Body of pancreas (tissue), 4 donors: ENCODE measurements at regions not wholly inside any gene's neighbourhood (a gene's known extent, or its start where the extent isn't known, plus 50 kb on each side); places are given as distances from the start of the nearest gene placed in this dataset.

ENCODE experiments used
- ATAC-seq: fragments of 150-250 bp; one replicate; pipeline ENCODE4 v1.9.1; 2016
- DNase-seq, 4 donors: peaks; one replicate each; pipeline ENCODE4 v3.0.0-alpha.2; 2019
- H3K27ac ChIP-seq, 4 donors: fragments of 200-600 bp; sonication (generic); 1 replicate in 3 of 4; 2 replicates in 1 of 4; pipeline versions ENCODE4 v1.5.1 to v1.6.1; 2016 to 2019; ENCODE audit warnings: mild to moderate bottlenecking in 1 of 4, mixed read lengths in 1 of 4, moderate library complexity in 1 of 4
- H3K27me3 ChIP-seq, 2 donors: fragments of 200-600 bp; sonication (generic); one replicate each; pipeline ENCODE4 v1.6.0; 2016; ENCODE audit warnings: mild to moderate bottlenecking in 1 of 2
- H3K36me3 ChIP-seq, 2 donors: fragments of 200-600 bp; sonication (generic); replicated peaks in 1 of 2; 2 replicates each; pipeline ENCODE4 v1.5.1; 2016; ENCODE audit warnings: low read depth in 2 of 2; ENCODE audit not compliant: insufficient read depth in 1 of 2
- H3K4me1 ChIP-seq: fragments of 200-600 bp; sonication (generic); one replicate; pipeline ENCODE4 v1.6.0; 2016
- H3K4me3 ChIP-seq, 2 donors: fragments of 200-600 bp; sonication (generic); 1 replicate in 1 of 2; 2 replicates in 1 of 2; pipeline ENCODE4 v1.5.1; 2016 to 2019
- H3K9me3 ChIP-seq, 3 donors: fragments of 200-600 bp; sonication (generic); 1 replicate in 2 of 3; 2 replicates in 1 of 3; pipeline ENCODE4 v1.5.1; 2016
- CTCF ChIP-seq, 7 experiments: fragments of 450-650 bp in 4 of 7; fragments of 200-600 bp in 3 of 7; sonication (generic) in 3 of 7; IDR thresholded peaks; one replicate each; pipeline ENCODE4 v1.5.1; 2016 to 2019; ENCODE audit warnings: antibody characterized with exemption in 7 of 7
- POLR2A ChIP-seq, 3 donors: fragments of 450-650 bp; IDR thresholded peaks; one replicate each; pipeline ENCODE4 v1.6.1; 2016; ENCODE audit warnings: antibody characterized with exemption in 3 of 3, mild to moderate bottlenecking in 2 of 3
- WGBS, 2 donors: methylation state at CpG; one replicate each; pipeline ENCODE4 v1.1.5; 2017; 5-methylcytosine and 5-hydroxymethylcytosine counted together
- intact Hi-C: fragments of 100-400 bp; cut with DNase I; formaldehyde crosslinking; loops from one replicate; pipeline ENCODE4 v1.15.1; 2023

- ATAC-seq = no peak
- intact Hi-C loops = no loop called here
- H3K36me3 ChIP-seq = no peaks in the 10 kb centered on the region
- no peaks in the 10 kb centered on the region for H3K4me1 ChIP-seq
- no peaks in the 10 kb centered on the region for H3K9me3 ChIP-seq
- no peak overlapping the region for H3K27ac ChIP-seq
- TF ChIP-seq CTCF (IDR thresholded peaks at IDR 0.05) = no peak
- TF ChIP-seq POLR2A (IDR thresholded peaks at IDR 0.05) = no peak
- H3K27me3 ChIP-seq = no peaks in the 10 kb centered on the region
- no peak overlapping the region for H3K4me3 ChIP-seq
- DNase-seq = no peak
- WGBS, 2 donors = 22 to 41% methylated on average over 2 of the region's 2 CpGs
These were observed 925.9 kb downstream of the IGSF11 start for GRCh38 chr3:118108769-118109168.

- 73 to 78% methylated on average over 6 of the region's 6 CpGs for WGBS, 2 donors
- Histone ChIP-seq H3K4me1 (no peaks in the 10 kb centered on the region), H3K9me3 (no peaks in the 10 kb centered on the region), H3K27ac (no peak overlapping the region), H3K4me3 (no peak overlapping the region), H3K36me3 (no peaks in the 10 kb centered on the region), H3K27me3 (no peaks in the 10 kb centered on the region)
- intact Hi-C loops = no loop called here
- DNase-seq (no peak), ATAC-seq (no peak)
- no peak for TF ChIP-seq POLR2A (IDR thresholded peaks at IDR 0.05)
These were observed 924.4 kb downstream of the IGSF11 start for GRCh38 chr3:118110211-118110610.

- TF ChIP-seq CTCF (IDR thresholded peaks at IDR 0.05) (no peak), POLR2A (IDR thresholded peaks at IDR 0.05) (no peak)
- Histone ChIP-seq H3K4me1 (no peaks in the 10 kb centered on the region), H3K36me3 (no peaks in the 10 kb centered on the region), H3K9me3 (no peaks in the 10 kb centered on the region), H3K27ac (no peak overlapping the region), H3K4me3 (no peak overlapping the region), H3K27me3 (no peaks in the 10 kb centered on the region)
- no peak for DNase-seq
- intact Hi-C loops = no loop called here
- WGBS, 2 donors = 43 to 45% methylated on average over 3 of the region's 3 CpGs
- no peak for ATAC-seq
These were observed 917.7 kb downstream of the IGSF11 start for GRCh38 chr3:118116991-118117390.

- ATAC-seq (no peak), DNase-seq (no peak)
- 63 to 69% methylated on average over 2 of the region's 2 CpGs for WGBS, 2 donors
- no peaks in the 10 kb centered on the region for H3K27me3 ChIP-seq
- no peak for TF ChIP-seq CTCF (IDR thresholded peaks at IDR 0.05)
- TF ChIP-seq POLR2A (IDR thresholded peaks at IDR 0.05) = no peak
- H3K4me1 ChIP-seq = no peaks in the 10 kb centered on the region
- H3K27ac ChIP-seq = no peak overlapping the region
- intact Hi-C loops = no loop called here
- H3K4me3 ChIP-seq = no peak overlapping the region
- no peaks in the 10 kb centered on the region for H3K9me3 ChIP-seq
- no peaks in the 10 kb centered on the region for H3K36me3 ChIP-seq
These were observed 907.9 kb downstream of the IGSF11 start for GRCh38 chr3:118126751-118127150.

GRCh38 chr3:118127992-118128391, 906.7 kb downstream of the IGSF11 start:
- Histone ChIP-seq H3K36me3 (no peaks in the 10 kb centered on the region), H3K27ac (no peak overlapping the region), H3K4me1 (no peaks in the 10 kb centered on the region), H3K4me3 (no peak overlapping the region), H3K9me3 (no peaks in the 10 kb centered on the region), H3K27me3 (no peaks in the 10 kb centered on the region)
- intact Hi-C loops = no loop called here
- TF ChIP-seq POLR2A (IDR thresholded peaks at IDR 0.05) (no peak), CTCF (IDR thresholded peaks at IDR 0.05) (no peak)
- ATAC-seq = no peak
- WGBS, 2 donors = 33 to 58% methylated on average over 1 of the region's 1 CpG
- DNase-seq = no peak
